IMR-90 (cell line): ENCODE measurements at regions not wholly inside any gene's neighbourhood (a gene's known extent, or its start where the extent isn't known, plus 50 kb on each side); places are given as distances from the start of the nearest gene placed in this dataset.

Source experiments
- ATAC-seq: fragments of 200-7000 bp; cut with Tn5 transposase; 2 replicates; pipeline ENCODE4 v1.9.1; 2020; ENCODE audit warnings: low read depth, mild to moderate bottlenecking, moderate library complexity
- BruUV-seq: library from RNA; stranded (reverse); fragments of 400-500 nt; replicated peaks from 2 replicates; lab custom pipeline; 2021; lab: Mats Ljungman, UMichigan
- CTCF ChIA-PET: fragments of 300-600 bp; formaldehyde crosslinking; extraction: SDS; loops from one replicate; lab custom pipeline; 2021; ENCODE audit warnings: antibody characterized with exemption; lab: Yijun Ruan, JAX
- POLR2A ChIA-PET: fragments of 300-600 bp; sonication (Branson Sonifier 250); formaldehyde crosslinking; loops from one replicate; lab custom pipeline; 2022; ENCODE audit warnings: antibody characterized with exemption; ENCODE audit not compliant: unreplicated experiment; lab: Charles Lee
- DNase-seq: peaks from one replicate; pipeline ENCODE4 v3.0.0; 2013
- H2AFZ ChIP-seq: replicated peaks from 2 replicates; pipeline ENCODE3; 2013; ENCODE audit warnings: low read length, mild to moderate bottlenecking; ENCODE audit not compliant: poor library complexity
- H2AK5ac ChIP-seq: 2 replicates; pipeline ENCODE4 v1.6.1; 2013; ENCODE audit warnings: low read depth, low read length, inconsistent platforms
- H2AK9ac ChIP-seq: replicated peaks from 2 replicates; pipeline ENCODE3; 2013; ENCODE audit warnings: mild to moderate bottlenecking, low read depth, low read length, moderate library complexity; ENCODE audit not compliant: poor library complexity
- H2BK120ac ChIP-seq: 2 replicates; pipeline ENCODE4 v1.6.1; 2013; ENCODE audit warnings: low read depth, low read length, inconsistent platforms
- H2BK15ac ChIP-seq: 3 replicates; pipeline ENCODE4 v1.6.1; 2013; ENCODE audit warnings: low read depth, low read length, inconsistent platforms
- H2BK20ac ChIP-seq: 2 replicates; pipeline ENCODE4 v1.6.1; 2013; ENCODE audit warnings: low read depth, mild to moderate bottlenecking, inconsistent platforms, low read length, moderate library complexity
- H2BK5ac ChIP-seq: 2 replicates; pipeline ENCODE4 v1.6.1; 2013; ENCODE audit warnings: mild to moderate bottlenecking, low read depth, low read length, inconsistent platforms; ENCODE audit not compliant: poor library complexity, severe bottlenecking
- H3K14ac ChIP-seq: replicated peaks from 2 replicates; pipeline ENCODE4 v1.6.1; 2013; ENCODE audit warnings: low read depth, low read length, inconsistent platforms
- H3K18ac ChIP-seq: 2 replicates; pipeline ENCODE4 v1.6.1; 2013; ENCODE audit warnings: low read depth, low read length, control low read depth
- H3K23ac ChIP-seq: 2 replicates; pipeline ENCODE4 v1.6.1; 2013; ENCODE audit warnings: low read depth, low read length, inconsistent platforms
- H3K27ac ChIP-seq: 2 replicates; pipeline ENCODE4 v1.5.1; 2013; ENCODE audit warnings: mild to moderate bottlenecking, control low read depth, low read length; ENCODE audit not compliant: insufficient read depth
- H3K27me3 ChIP-seq: 2 replicates; pipeline ENCODE4 v1.6.1; 2013; ENCODE audit warnings: low read length; ENCODE audit not compliant: control insufficient read depth, insufficient read depth
- H3K36me3 ChIP-seq: 2 replicates; pipeline ENCODE4 v1.6.1; 2013; ENCODE audit warnings: low read length, mixed read lengths; ENCODE audit not compliant: control insufficient read depth, insufficient read depth
- H3K4ac ChIP-seq: 2 replicates; pipeline ENCODE4 v1.6.1; 2013; ENCODE audit warnings: low read depth, low read length, inconsistent platforms
- H3K4me1 ChIP-seq: 2 replicates; pipeline ENCODE4 v1.6.1; 2013; ENCODE audit warnings: low read length, mixed read lengths; ENCODE audit not compliant: control insufficient read depth, insufficient read depth
- H3K4me2 ChIP-seq: 2 replicates; pipeline ENCODE4 v1.6.1; 2013; ENCODE audit warnings: low read depth, mild to moderate bottlenecking, control low read depth, low read length, moderate library complexity
- H3K4me3 ChIP-seq: 2 replicates; pipeline ENCODE4 v1.5.1; 2013; ENCODE audit warnings: low read depth, mild to moderate bottlenecking, control low read depth, low read length, moderate library complexity; ENCODE audit not compliant: insufficient read depth
- H3K56ac ChIP-seq: 2 replicates; pipeline ENCODE4 v1.6.1; 2013; ENCODE audit warnings: low read length, inconsistent platforms; ENCODE audit not compliant: insufficient read depth; ENCODE audit errors: extremely low read depth
- H3K79me1 ChIP-seq, 2 experiments: 2 replicates each; pipeline ENCODE4 v1.6.1; 2013; ENCODE audit warnings: low read length in 2 of 2, inconsistent platforms in 1 of 2, low read depth in 1 of 2
- H3K9ac ChIP-seq: 2 replicates; pipeline ENCODE4 v1.6.1; 2013; ENCODE audit warnings: low read depth, low read length, control low read depth
- H3K9me1 ChIP-seq: 2 replicates; pipeline ENCODE4 v1.6.1; 2013; ENCODE audit warnings: low read length, inconsistent platforms; ENCODE audit not compliant: insufficient read depth
- H3K9me3 ChIP-seq: 2 replicates; pipeline ENCODE4 v1.6.1; 2013; ENCODE audit warnings: low read length; ENCODE audit not compliant: control insufficient read depth, insufficient read depth
- H4K20me1 ChIP-seq: 2 replicates; pipeline ENCODE4 v1.6.1; 2013; ENCODE audit warnings: low read length, inconsistent platforms; ENCODE audit not compliant: insufficient read depth
- H4K5ac ChIP-seq: 2 replicates; pipeline ENCODE4 v1.6.1; 2013; ENCODE audit warnings: mild to moderate bottlenecking, low read depth, low read length, control low read depth
- H4K8ac ChIP-seq, 2 experiments: 2 replicates each; pipeline ENCODE4 v1.6.1; 2013; ENCODE audit warnings: low read depth in 2 of 2, low read length in 2 of 2, control low read depth in 1 of 2, inconsistent platforms in 1 of 2
- H4K91ac ChIP-seq: 2 replicates; pipeline ENCODE4 v1.6.1; 2013; ENCODE audit warnings: low read depth, low read length, inconsistent platforms; ENCODE audit not compliant: insufficient read depth
- WGBS, 2 experiments: methylation state at CpG; one replicate each; pipeline versions ENCODE4 v1.1.5 to v1.1.7; 2013; ENCODE audit warnings: missing lambda C conversion rate in 2 of 2; ENCODE audit not compliant: insufficient read length in 1 of 2; ENCODE audit errors: extremely low coverage in 2 of 2; 5-methylcytosine and 5-hydroxymethylcytosine counted together
- dilution Hi-C: fragments of 300-500 bp; cut with HindIII; formaldehyde crosslinking; loops from one replicate; pipeline ENCODE4 v1.14.3; 2018; ENCODE audit warnings: low sequenced_read_pairs; ENCODE audit not compliant: unreplicated experiment
- in situ Hi-C: fragments of 300-500 bp; cut with MboI; formaldehyde crosslinking; loops from 3 replicates; pipeline ENCODE4 v1.14.3; 2019; ENCODE audit warnings: low sequenced_read_pairs, inconsistent platforms, mixed read lengths
- intact Hi-C: fragments of 100-400 bp; cut with micrococcal nuclease; formaldehyde crosslinking; loops from 2 replicates; pipeline ENCODE4 v1.10.0; 2022
- TF ChIP-seq, protein P1 (sequence below): fragments of 150-350 bp; IDR thresholded peaks from 2 replicates; pipeline ENCODE4 v1.6.1; 2016; ENCODE audit warnings: low read depth, mild to moderate bottlenecking, low read length, moderate library complexity, borderline replicate concordance

DNA sequence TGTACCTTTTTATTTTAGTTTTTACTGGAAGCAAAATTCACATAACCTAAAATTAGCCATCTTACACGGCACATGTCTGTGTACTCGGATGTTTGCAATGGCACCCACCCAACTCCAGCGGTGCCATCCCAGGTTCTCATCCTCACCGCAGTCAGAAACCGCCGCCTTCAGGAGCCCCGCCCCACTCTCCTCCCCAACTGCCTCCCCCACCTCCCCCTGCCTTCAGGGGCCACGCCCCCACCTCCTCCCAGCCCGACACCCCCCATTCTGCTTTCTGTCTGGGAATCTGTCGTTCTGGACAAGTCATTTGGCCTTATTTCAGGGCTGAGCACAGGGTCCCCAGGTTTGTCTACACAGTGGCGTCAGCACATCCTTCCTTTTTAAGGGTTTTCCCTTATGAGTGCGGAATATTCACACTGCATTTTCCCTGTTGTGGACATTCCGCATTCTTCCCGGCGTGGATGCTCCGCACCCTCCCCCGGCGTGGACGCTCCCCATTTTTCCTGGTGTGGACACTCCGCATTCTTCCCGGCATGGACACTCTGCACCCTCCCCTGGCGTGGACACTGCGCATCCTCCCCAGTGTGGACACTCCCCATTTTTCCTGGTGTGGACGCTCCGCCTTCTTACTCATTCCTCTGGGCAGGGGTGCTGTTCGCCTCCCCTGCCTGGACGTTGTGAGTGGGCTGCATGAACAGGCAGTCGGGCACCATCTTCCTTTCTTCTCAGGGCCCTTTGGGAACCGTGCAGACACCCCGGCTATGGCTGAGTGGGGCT lies 135.4 kb upstream of the NKX1-1 start:
- Histone ChIP-seq H3K14ac (no peak overlapping the region), H4K5ac (no peak overlapping the region), H3K56ac (no peak overlapping the region), H2BK120ac (no peak overlapping the region), H3K9me3 (no peaks in the 10 kb centered on the region), H3K36me3 (no peaks in the 10 kb centered on the region), H2AFZ (no peak overlapping the region), H2AK9ac (no peak overlapping the region), H3K79me1 (no peaks in the 10 kb centered on the region), H3K9me1 (no peaks in the 10 kb centered on the region), H3K9ac (no peak overlapping the region), H3K27ac (no peak overlapping the region), H3K4me3 (no peak overlapping the region), H3K18ac (no peak overlapping the region), H2BK5ac (no peak overlapping the region), H3K4me2 (no peak overlapping the region), H3K27me3 (peaks cover 14% of the 10 kb centered on the region; the same call in 1 of the 2 replicates), H2BK15ac (no peak overlapping the region), H2AK5ac (no peak overlapping the region), H4K20me1 (no peaks in the 10 kb centered on the region), H3K23ac (no peak overlapping the region), H4K8ac (no peak overlapping the region), H3K4ac (no peak overlapping the region), H4K91ac (no peak overlapping the region), H2BK20ac (no peak overlapping the region), H3K4me1 (no peaks in the 10 kb centered on the region)
- 80% methylated on average over 22 of the region's 30 CpGs; no CpG with 5 or more reads in 1 of the 2 experiments for WGBS, 2 experiments
- ATAC-seq (no peak), DNase-seq (no peak)
- CTCF ChIA-PET, result no interaction called here
- BruUV-seq, result no TSS peak
- POLR2A ChIA-PET, result no interaction called here
- TF ChIP-seq, protein P1, sequence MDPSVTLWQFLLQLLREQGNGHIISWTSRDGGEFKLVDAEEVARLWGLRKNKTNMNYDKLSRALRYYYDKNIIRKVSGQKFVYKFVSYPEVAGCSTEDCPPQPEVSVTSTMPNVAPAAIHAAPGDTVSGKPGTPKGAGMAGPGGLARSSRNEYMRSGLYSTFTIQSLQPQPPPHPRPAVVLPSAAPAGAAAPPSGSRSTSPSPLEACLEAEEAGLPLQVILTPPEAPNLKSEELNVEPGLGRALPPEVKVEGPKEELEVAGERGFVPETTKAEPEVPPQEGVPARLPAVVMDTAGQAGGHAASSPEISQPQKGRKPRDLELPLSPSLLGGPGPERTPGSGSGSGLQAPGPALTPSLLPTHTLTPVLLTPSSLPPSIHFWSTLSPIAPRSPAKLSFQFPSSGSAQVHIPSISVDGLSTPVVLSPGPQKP, result no peak
- in situ Hi-C loops (no loop called here), intact Hi-C loops (no loop called here), dilution Hi-C loops (no loop called here)
